Esophagus squamous epithelium (tissue), 4 donors: ENCODE measurements at regions not wholly inside any gene's neighbourhood (a gene's known extent, or its start where the extent isn't known, plus 50 kb on each side); places are given as distances from the start of the nearest gene placed in this dataset.

Source experiments
- POLR2A ChIP-seq, 4 donors: fragments of 450-650 bp; IDR thresholded peaks; one replicate each; pipeline ENCODE4 v1.6.1; 2017; ENCODE audit warnings: antibody characterized with exemption in 4 of 4, mild to moderate bottlenecking in 4 of 4, moderate library complexity in 3 of 4
- TF ChIP-seq, protein P1 (sequence below), 6 experiments: fragments of 450-650 bp in 4 of 6; fragments of 200-600 bp in 2 of 6; sonication (generic) in 2 of 6; IDR thresholded peaks; one replicate each; pipeline ENCODE4 v1.5.1; 2016 to 2019; ENCODE audit warnings: antibody characterized with exemption in 6 of 6, mild to moderate bottlenecking in 4 of 6, moderate library complexity in 4 of 6

DNA sequence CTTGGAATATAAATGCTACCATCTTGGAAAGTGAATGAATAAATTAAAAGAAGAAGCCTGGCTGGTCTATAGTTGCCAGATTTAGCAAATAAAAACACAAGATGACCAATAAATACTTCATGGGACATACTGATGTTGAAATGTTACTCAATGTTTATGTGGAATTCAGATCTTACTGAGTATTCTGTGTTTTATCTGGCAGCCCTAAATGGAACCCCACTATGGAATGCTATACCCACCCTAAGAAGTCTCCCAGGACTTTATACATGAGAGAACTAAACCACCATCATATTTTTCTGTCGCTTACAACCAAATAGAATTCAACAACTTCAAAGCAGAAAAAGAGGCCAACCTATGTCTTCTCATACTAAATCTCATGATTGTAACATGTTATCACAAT, 177.6 kb upstream of the HMCN1 start:
- TF ChIP-seq, protein P1, sequence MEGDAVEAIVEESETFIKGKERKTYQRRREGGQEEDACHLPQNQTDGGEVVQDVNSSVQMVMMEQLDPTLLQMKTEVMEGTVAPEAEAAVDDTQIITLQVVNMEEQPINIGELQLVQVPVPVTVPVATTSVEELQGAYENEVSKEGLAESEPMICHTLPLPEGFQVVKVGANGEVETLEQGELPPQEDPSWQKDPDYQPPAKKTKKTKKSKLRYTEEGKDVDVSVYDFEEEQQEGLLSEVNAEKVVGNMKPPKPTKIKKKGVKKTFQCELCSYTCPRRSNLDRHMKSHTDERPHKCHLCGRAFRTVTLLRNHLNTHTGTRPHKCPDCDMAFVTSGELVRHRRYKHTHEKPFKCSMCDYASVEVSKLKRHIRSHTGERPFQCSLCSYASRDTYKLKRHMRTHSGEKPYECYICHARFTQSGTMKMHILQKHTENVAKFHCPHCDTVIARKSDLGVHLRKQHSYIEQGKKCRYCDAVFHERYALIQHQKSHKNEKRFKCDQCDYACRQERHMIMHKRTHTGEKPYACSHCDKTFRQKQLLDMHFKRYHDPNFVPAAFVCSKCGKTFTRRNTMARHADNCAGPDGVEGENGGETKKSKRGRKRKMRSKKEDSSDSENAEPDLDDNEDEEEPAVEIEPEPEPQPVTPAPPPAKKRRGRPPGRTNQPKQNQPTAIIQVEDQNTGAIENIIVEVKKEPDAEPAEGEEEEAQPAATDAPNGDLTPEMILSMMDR (IDR thresholded peaks at IDR 0.05): no peak
- TF ChIP-seq POLR2A (IDR thresholded peaks at IDR 0.05): no peak
